ENCODE measurements at regions not wholly inside any gene's neighbourhood (a gene's known extent, or its start where the extent isn't known, plus 50 kb on each side); places are given as distances from the start of the nearest gene placed in this dataset.

GRCh38 chr1:36733748-36734147 is 251.0 kb upstream of the CSF3R start:
- H3K9me3 ChIP-seq, result no peaks in the 10 kb centered on the region
- WGBS, 5 donors, result 0% methylated on average over 1 of the region's 1 CpG
- intact Hi-C loops (cut with DNase I; ENCODE audit: low total_unique reads), result no loop called here
- no peak for TF ChIP-seq POLR2A (IDR thresholded peaks at IDR 0.05)
- TF ChIP-seq EP300 (IDR thresholded peaks at IDR 0.05), result no peak
- TF ChIP-seq POLR2AphosphoS5 (IDR thresholded peaks at IDR 0.05), result no peak
- TF ChIP-seq CTCF (IDR thresholded peaks at IDR 0.05), result no peak
- no peaks in the 10 kb centered on the region for H3K36me3 ChIP-seq
- H3K27ac ChIP-seq, result no peak overlapping the region
- no peak for DNase-seq
- no peaks in the 10 kb centered on the region for H3K4me1 ChIP-seq
- no peak overlapping the region for H3K4me3 ChIP-seq
- peaks cover 0 to 98% (median 32%) of the 10 kb centered on the region in 3 donors for H3K27me3 ChIP-seq

- WGBS, 5 donors, result 76 to 90% (median 78%) methylated on average over 5 of the region's 5 CpGs
- TF ChIP-seq CTCF (IDR thresholded peaks at IDR 0.05) (no peak), POLR2A (IDR thresholded peaks at IDR 0.05) (no peak), POLR2AphosphoS5 (IDR thresholded peaks at IDR 0.05) (no peak), EP300 (IDR thresholded peaks at IDR 0.05) (no peak)
- Histone ChIP-seq H3K27me3 (peaks cover 0 to 82% (median 17%) of the 10 kb centered on the region in 3 donors), H3K9me3 (no peaks in the 10 kb centered on the region), H3K4me3 (no peak overlapping the region), H3K36me3 (no peaks in the 10 kb centered on the region), H3K27ac (no peak overlapping the region), H3K4me1 (no peaks in the 10 kb centered on the region)
- DNase-seq, result no peak
- intact Hi-C loops (cut with DNase I; ENCODE audit: low total_unique reads), result no loop called here
These were observed 249.3 kb upstream of the CSF3R start for GRCh38 chr1:36732015-36732356.

GRCh38 chr1:36731226-36732014 is 248.7 kb upstream of the CSF3R start:
- no peak for TF ChIP-seq EP300 (IDR thresholded peaks at IDR 0.05)
- no peak for TF ChIP-seq CTCF (IDR thresholded peaks at IDR 0.05)
- TF ChIP-seq POLR2AphosphoS5 (IDR thresholded peaks at IDR 0.05), result no peak
- no peak for TF ChIP-seq POLR2A (IDR thresholded peaks at IDR 0.05)
- no peaks in the 10 kb centered on the region for H3K9me3 ChIP-seq
- H3K27me3 ChIP-seq, result peaks cover 0 to 76% (median 11%) of the 10 kb centered on the region in 3 donors
- H3K4me3 ChIP-seq, result no peak overlapping the region
- H3K4me1 ChIP-seq, result no peaks in the 10 kb centered on the region
- intact Hi-C loops (cut with DNase I; ENCODE audit: low total_unique reads), result no loop called here
- 45 to 52% (median 47%) methylated on average over 11 of the region's 11 CpGs for WGBS, 5 donors
- no peak for DNase-seq
- H3K27ac ChIP-seq, result no peak overlapping the region
- H3K36me3 ChIP-seq, result no peaks in the 10 kb centered on the region

GRCh38 chr1:36730599-36730998 is 247.9 kb upstream of the CSF3R start:
- Histone ChIP-seq H3K27me3 (peaks cover 0 to 68% (median 6%) of the 10 kb centered on the region in 3 donors), H3K27ac (no peak overlapping the region), H3K4me1 (no peaks in the 10 kb centered on the region), H3K36me3 (no peaks in the 10 kb centered on the region), H3K4me3 (no peak overlapping the region), H3K9me3 (no peaks in the 10 kb centered on the region)
- no peak for DNase-seq
- intact Hi-C loops (cut with DNase I; ENCODE audit: low total_unique reads), result no loop called here
- no peak for TF ChIP-seq POLR2A (IDR thresholded peaks at IDR 0.05)
- no peak for TF ChIP-seq POLR2AphosphoS5 (IDR thresholded peaks at IDR 0.05)
- WGBS, 5 donors, result 68 to 95% (median 86%) methylated on average over 2 of the region's 2 CpGs
